Thoracic aorta (tissue), 2 donors: ENCODE measurements at regions not wholly inside any gene's neighbourhood (a gene's known extent, or its start where the extent isn't known, plus 50 kb on each side); places are given as distances from the start of the nearest gene placed in this dataset.

Source experiments
- ATAC-seq: fragments of 150-250 bp; one replicate; pipeline ENCODE4 v1.8.0; 2017; ENCODE audit warnings: low read depth; ENCODE audit not compliant: insufficient number of reproducible peaks, low FRiP score
- DNase-seq: peaks from one replicate; pipeline ENCODE4 v3.0.0-alpha.2; 2020; ENCODE audit warnings: low spot score
- H3K27ac ChIP-seq, 2 donors: fragments of 200-600 bp; sonication (generic); 1 replicate in 1 of 2; 2 replicates in 1 of 2; pipeline ENCODE4 v1.5.1; 2016; ENCODE audit warnings: mild to moderate bottlenecking in 2 of 2, moderate library complexity in 2 of 2
- H3K27me3 ChIP-seq: fragments of 200-600 bp; sonication (generic); replicated peaks from 2 replicates; pipeline ENCODE4 v1.6.0; 2016; ENCODE audit warnings: mild to moderate bottlenecking; ENCODE audit not compliant: insufficient read depth
- H3K36me3 ChIP-seq: fragments of 200-600 bp; sonication (generic); one replicate; pipeline ENCODE4 v1.5.1; 2016
- H3K4me1 ChIP-seq, 2 donors: fragments of 200-600 bp; sonication (generic); 1 replicate in 1 of 2; 2 replicates in 1 of 2; pipeline versions ENCODE4 v1.5.1 to v1.6.0; 2016; ENCODE audit warnings: low read depth in 2 of 2, mild to moderate bottlenecking in 1 of 2; ENCODE audit not compliant: control insufficient read depth in 1 of 2
- H3K4me3 ChIP-seq: fragments of 200-600 bp; sonication (generic); 2 replicates; pipeline ENCODE4 v1.5.1; 2016; ENCODE audit warnings: mild to moderate bottlenecking
- H3K9me3 ChIP-seq: fragments of 200-600 bp; sonication (generic); 2 replicates; pipeline ENCODE4 v1.5.1; 2016
- CTCF ChIP-seq: fragments of 200-600 bp; sonication (generic); IDR thresholded peaks from one replicate; pipeline ENCODE4 v1.5.1; 2019; ENCODE audit warnings: antibody characterized with exemption

- no peaks in the 10 kb centered on the region for H3K4me1 ChIP-seq
- no peak for TF ChIP-seq CTCF
- DNase-seq (no peak), ATAC-seq (no peak)
- no peaks in the 10 kb centered on the region for H3K27me3 ChIP-seq
- no peaks in the 10 kb centered on the region for H3K9me3 ChIP-seq
- H3K36me3 ChIP-seq = no peaks in the 10 kb centered on the region
- H3K27ac ChIP-seq = no peak overlapping the region
- no peak overlapping the region for H3K4me3 ChIP-seq
Measured at GRCh38 chr9:1434811-1435210, 384.7 kb downstream of the DMRT2 start.

GRCh38 chr9:1440256-1440655, 390.1 kb downstream of the DMRT2 start:
- no peak for TF ChIP-seq CTCF
- no peak for DNase-seq
- Histone ChIP-seq H3K4me3 (no peak overlapping the region), H3K27ac (no peak overlapping the region), H3K36me3 (no peaks in the 10 kb centered on the region), H3K9me3 (no peaks in the 10 kb centered on the region), H3K27me3 (no peaks in the 10 kb centered on the region), H3K4me1 (no peaks in the 10 kb centered on the region)
- ATAC-seq = no peak

- no peaks in the 10 kb centered on the region for H3K27me3 ChIP-seq
- DNase-seq = no peak
- H3K9me3 ChIP-seq = no peaks in the 10 kb centered on the region
- H3K4me3 ChIP-seq = no peak overlapping the region
- no peaks in the 10 kb centered on the region for H3K4me1 ChIP-seq
- no peaks in the 10 kb centered on the region for H3K36me3 ChIP-seq
- no peak overlapping the region for H3K27ac ChIP-seq
- no peak for TF ChIP-seq CTCF
- no peak for ATAC-seq
Measured at GRCh38 chr9:1442105-1442504, 391.9 kb downstream of the DMRT2 start.

- no peak for ATAC-seq
- Histone ChIP-seq H3K36me3 (no peaks in the 10 kb centered on the region), H3K9me3 (no peaks in the 10 kb centered on the region), H3K27ac (no peak overlapping the region), H3K4me1 (no peaks in the 10 kb centered on the region), H3K27me3 (no peaks in the 10 kb centered on the region), H3K4me3 (no peak overlapping the region)
- DNase-seq = no peak
- TF ChIP-seq CTCF = no peak
Measured at GRCh38 chr9:1443450-1443849, 393.3 kb downstream of the DMRT2 start.

GRCh38 chr9:1446671-1447070, 396.5 kb downstream of the DMRT2 start:
- no peak overlapping the region for H3K4me3 ChIP-seq
- H3K36me3 ChIP-seq = no peaks in the 10 kb centered on the region
- H3K4me1 ChIP-seq = no peaks in the 10 kb centered on the region
- ATAC-seq (no peak), DNase-seq (no peak)
- no peaks in the 10 kb centered on the region for H3K27me3 ChIP-seq
- no peak overlapping the region for H3K27ac ChIP-seq
- no peaks in the 10 kb centered on the region for H3K9me3 ChIP-seq
- TF ChIP-seq CTCF = no peak
